HG03521 (cell line): ENCODE measurements at regions not wholly inside any gene's neighbourhood (a gene's known extent, or its start where the extent isn't known, plus 50 kb on each side); places are given as distances from the start of the nearest gene placed in this dataset.

ENCODE experiments used
- ATAC-seq: cut with Tn5 transposase; IDR thresholded peaks from one replicate; pipeline ENCODE4 v1.9.1; 2021; ENCODE audit warnings: mild to moderate bottlenecking, moderate library complexity; ENCODE audit not compliant: unreplicated experiment

DNA sequence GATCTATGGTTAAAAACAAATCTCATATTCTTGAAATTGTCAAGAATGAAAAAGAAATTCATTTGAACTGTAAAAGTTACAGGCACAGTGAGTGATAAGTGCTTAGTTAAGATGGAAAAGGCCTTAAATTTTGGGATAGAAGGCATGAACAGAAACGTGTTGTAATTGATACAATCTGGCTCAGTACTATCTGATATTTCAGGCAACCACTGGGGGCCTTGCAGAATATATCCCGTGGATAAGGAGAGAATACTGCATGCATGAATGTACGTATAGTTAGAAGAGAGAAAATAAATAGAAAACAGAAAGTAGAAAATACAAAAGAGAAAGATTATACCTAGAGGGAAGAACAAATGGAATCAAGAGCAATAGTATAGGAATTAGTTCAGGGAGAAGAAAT is 741.4 kb upstream of the CCDC54 start:
- no peak for ATAC-seq

GRCh38 chr3:106640353-106640752 is 736.9 kb upstream of the CCDC54 start:
- no peak for ATAC-seq

DNA sequence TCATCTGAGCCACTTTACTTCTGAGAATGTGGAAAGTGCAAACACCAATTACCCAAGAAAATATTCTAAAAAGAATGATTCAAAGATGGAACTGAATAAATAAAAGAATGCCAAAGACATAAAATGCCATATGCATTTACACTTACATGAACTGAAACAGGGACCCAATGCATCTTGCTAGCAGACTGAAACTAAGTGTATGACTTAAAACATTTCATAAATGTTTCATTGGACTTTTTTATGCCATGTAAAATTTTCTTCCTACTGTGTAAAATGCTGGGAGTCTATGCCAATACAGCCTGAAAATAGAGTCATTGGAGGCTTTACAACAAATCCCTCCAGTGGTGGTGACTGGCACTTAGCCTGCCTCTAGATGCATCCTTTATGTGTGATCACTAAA is 735.1 kb upstream of the CCDC54 start:
- ATAC-seq: no peak

GRCh38 chr3:106643684-106644161 is 733.5 kb upstream of the CCDC54 start:
- ATAC-seq: no peak

DNA sequence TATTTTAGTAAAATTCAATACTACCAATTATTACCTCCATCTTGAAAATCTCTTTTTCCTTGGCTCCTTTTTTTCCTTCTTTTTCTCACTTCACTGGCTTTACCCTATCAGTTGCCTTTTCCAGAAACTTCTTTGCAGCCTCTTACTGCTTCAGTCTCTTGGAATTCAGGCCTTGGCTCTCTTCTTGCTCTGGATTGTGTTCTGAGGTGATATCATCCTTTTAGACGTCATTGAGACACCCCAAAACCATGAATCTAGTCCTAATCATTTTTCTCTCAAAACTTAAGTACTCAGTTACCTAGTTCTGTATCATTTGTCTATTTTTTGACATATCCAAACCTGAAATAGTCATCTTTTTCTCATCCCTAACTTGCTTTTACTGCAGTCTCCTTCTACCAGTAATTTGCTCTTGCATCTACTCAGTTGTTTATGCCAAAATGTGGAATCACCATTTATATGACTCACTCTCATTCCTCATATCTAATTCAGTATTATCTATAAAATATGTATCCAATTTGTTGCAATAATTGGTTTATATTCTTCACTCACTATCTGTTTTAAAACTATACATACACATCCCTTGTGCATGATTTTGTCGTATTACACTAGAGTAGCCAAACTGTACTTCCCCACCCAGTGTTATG is 703.2 kb upstream of the CCDC54 start:
- ATAC-seq: no peak

GRCh38 chr3:106675451-106675850 is 701.8 kb upstream of the CCDC54 start:
- no peak for ATAC-seq

DNA sequence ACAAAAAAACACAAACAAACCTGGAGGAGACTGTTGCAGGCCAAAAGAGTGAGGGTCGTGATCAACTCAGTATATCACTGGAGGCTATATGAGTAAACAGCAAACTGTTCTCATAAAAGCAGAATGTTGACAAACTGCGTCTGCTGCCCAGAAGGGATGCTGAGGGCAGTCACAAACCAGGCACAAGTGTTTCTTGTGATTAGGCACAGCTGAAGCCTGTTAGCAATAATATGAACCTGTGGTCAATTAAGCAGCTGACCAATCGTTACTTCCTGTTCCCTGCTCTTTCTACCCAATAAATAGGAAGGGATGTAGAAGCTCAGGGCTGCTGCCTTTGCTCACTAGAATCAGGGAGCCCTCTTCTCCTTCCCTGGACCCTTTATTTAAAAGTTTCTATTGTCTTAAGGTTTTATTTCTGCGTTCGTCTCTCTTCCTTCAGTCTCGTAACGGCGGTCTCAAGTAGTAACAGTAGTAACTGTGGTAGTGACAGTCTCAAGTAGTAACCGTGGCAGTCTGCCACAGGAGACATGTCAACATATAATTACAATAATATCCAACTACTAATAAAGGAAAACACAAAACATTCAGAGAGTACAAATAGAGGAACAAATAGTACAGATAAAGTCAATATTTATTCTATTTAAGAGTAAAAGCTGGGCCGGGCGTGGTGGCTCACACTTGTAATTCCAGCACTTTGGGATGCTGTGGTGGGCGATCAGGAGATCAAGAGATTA is 698.4 kb upstream of the CCDC54 start:
- ATAC-seq: no peak

DNA sequence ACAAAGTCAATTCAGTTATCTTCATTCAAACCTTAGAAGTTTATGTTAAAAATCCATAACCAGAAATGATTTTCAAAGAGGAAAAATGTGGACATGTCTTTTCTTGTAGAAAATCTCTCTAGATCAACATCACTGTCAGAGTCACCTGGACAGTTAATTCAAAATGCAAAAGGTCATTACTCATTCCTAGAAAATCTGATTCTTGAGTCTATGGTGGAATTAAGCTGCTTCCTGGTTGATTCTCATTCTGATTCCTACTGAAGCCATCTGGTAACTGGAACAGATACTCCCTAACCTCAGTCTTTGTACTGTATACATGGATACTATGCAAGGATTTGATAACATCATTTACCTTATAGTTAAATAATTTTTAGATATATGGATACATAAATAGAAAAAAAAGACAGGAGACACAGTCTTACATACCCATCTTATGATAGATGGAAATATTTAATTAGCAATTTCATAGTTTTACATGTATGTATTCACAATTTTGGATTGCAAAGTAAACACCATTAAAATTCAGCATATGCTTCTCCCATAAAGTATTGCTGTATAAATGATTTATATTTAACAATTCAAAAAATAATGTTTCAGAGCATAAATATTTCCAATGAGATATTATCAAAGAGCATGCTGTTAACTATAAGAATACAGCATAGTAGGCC is 693.2 kb upstream of the CCDC54 start:
- no peak for ATAC-seq

GRCh38 chr3:106685745-106686144 is 691.5 kb upstream of the CCDC54 start:
- ATAC-seq: no peak

- no peak for ATAC-seq
These were observed 689.3 kb upstream of the CCDC54 start for GRCh38 chr3:106687905-106688304.

- no peak for ATAC-seq
These were observed 688.8 kb upstream of the CCDC54 start for GRCh38 chr3:106688464-106688863.

GRCh38 chr3:106691476-106691875 is 685.8 kb upstream of the CCDC54 start:
- no peak for ATAC-seq

DNA sequence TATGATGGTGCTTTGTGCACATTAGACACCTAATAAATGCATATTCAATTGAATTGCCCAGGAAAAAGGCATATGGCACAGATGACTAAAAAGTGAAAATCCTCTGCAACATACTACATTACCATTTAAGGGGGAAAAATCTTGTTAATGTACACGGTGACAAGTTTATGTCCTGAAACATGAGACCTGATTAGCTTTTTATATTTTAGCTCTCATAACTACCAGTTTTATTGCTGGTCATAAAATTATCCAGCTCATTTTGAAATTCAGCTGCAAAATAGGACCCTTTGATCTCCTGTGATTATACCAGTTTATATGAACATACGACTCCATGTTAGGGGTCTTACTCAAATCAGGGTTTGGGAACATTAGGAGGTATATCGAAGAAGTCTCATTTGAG is 684.6 kb upstream of the CCDC54 start:
- no peak for ATAC-seq

DNA sequence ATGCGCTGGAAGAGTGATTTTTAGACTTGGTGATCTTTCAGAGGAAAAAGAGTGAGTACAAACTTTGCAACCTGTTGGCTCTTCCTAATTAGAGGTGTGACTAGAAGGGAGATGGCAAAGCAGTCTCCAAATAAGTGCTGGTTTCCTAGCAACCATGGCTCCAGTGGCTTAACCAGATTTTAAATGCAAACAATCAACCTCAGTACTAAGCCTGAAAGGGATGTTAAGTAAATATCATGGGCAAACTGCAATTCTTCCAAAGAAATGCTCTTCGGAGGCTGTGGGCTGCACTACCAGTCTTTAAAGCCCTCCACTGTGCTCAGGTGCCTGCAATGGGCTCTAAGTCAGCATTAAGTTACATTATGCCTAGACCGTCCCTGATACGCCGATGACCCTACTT is 678.1 kb upstream of the CCDC54 start:
- ATAC-seq: no peak

DNA sequence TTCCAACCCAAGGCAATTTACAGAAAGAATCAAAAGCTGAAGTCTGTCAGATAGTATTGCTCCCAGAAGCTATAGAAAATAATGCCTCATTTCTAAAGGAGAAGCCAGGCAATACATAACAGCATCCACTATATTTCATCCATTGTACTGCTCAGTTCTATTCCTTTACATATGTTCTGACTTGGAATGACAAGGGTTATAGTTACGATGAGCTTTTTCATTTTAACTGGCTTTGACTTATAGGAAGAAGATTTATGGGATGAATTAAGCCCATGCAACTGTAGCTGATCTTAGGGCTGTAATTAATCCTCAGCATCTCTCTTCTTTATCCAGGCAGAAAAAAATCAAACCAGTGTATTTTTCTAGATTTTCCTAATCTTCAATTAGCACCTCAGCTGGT is 676.3 kb upstream of the CCDC54 start:
- no peak for ATAC-seq

DNA sequence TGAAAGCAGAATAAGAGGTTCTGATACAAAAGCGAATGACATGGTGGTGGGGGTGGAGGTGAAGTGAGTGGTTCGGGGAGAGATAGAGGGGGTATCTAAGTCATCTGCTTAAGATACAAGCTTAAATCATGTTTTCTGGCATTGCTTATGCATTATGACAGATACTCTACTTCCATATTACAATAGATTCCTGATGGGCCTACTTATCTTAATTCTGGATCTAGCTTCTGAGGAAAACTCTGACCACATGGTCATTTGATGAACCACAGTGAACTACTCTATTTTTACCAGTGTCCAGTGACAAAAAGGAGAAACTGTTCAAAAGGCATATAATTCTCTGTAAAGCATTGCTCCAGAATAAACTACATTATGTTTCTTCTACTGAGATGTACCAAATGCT is 673.7 kb upstream of the CCDC54 start:
- ATAC-seq: no peak

- no peak for ATAC-seq
These were observed 669.9 kb upstream of the CCDC54 start for GRCh38 chr3:106707347-106707746.

- no peak for ATAC-seq
These were observed 666.6 kb upstream of the CCDC54 start for GRCh38 chr3:106710596-106710995.

DNA sequence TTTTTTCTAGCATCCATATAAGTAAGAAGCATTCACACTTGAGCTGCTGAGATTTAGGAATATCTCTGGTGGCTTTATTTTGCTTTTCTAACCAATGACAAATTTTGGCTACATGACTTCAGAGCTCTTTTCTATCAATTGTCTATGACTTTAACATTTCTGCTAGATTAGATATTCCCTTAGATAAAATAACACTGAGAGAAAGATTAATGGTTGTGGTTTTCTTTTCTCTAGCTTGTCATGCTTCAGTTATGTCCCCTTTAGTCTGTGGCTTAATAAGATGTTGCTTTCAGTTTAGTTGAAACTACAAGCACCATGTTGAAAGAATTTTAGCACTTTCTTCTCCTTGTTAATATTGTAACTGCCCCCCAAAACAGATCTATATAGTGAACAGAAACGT is 665.6 kb upstream of the CCDC54 start:
- no peak for ATAC-seq

GRCh38 chr3:106714400-106714799 is 662.8 kb upstream of the CCDC54 start:
- ATAC-seq: no peak

- ATAC-seq: no peak
These were observed 662.0 kb upstream of the CCDC54 start for GRCh38 chr3:106715286-106715685.

GRCh38 chr3:106717178-106717780 is 660.0 kb upstream of the CCDC54 start:
- ATAC-seq: no peak
